Upper lobe of right lung (tissue), 1 donor: ENCODE measurements at regions not wholly inside any gene's neighbourhood (a gene's known extent, or its start where the extent isn't known, plus 50 kb on each side); places are given as distances from the start of the nearest gene placed in this dataset.
A peak's percentile ranks its signal among the peaks of the same experiment; 100 is the strongest.

Experiments used
- ATAC-seq: fragments of 200-7000 bp; cut with Tn5 transposase; one replicate; pipeline ENCODE4 v1.9.1; 2020; ENCODE audit warnings: mild to moderate bottlenecking, moderate library complexity
- DNase-seq: peaks from one replicate; pipeline ENCODE4 v3.0.0-alpha.2; 2020
- H3K27ac ChIP-seq: fragments of 200-600 bp; one replicate; pipeline ENCODE4 v1.8.0; 2022
- H3K27me3 ChIP-seq: fragments of 200-600 bp; one replicate; pipeline ENCODE4 v1.8.0; 2022; ENCODE audit warnings: mild to moderate bottlenecking
- H3K36me3 ChIP-seq: fragments of 200-600 bp; one replicate; pipeline ENCODE4 v1.8.0; 2022
- H3K4me1 ChIP-seq: fragments of 200-600 bp; one replicate; pipeline ENCODE4 v1.8.0; 2022
- H3K4me3 ChIP-seq: fragments of 200-600 bp; one replicate; pipeline ENCODE4 v1.8.0; 2022; ENCODE audit warnings: mild to moderate bottlenecking
- H3K9me3 ChIP-seq: fragments of 200-600 bp; one replicate; pipeline ENCODE4 v1.8.0; 2022
- intact Hi-C: fragments of 100-400 bp; cut with DNase I; formaldehyde crosslinking; loops from one replicate; pipeline ENCODE4 v1.11.0; 2022
- TF ChIP-seq, protein P1 (sequence below): fragments of 200-600 bp; IDR thresholded peaks from one replicate; pipeline ENCODE4 v1.8.0; 2022; ENCODE audit warnings: antibody characterized with exemption
- donor health status: DM: no; HTN: yes; CAD: no; lungs with severe emphysema.

DNA sequence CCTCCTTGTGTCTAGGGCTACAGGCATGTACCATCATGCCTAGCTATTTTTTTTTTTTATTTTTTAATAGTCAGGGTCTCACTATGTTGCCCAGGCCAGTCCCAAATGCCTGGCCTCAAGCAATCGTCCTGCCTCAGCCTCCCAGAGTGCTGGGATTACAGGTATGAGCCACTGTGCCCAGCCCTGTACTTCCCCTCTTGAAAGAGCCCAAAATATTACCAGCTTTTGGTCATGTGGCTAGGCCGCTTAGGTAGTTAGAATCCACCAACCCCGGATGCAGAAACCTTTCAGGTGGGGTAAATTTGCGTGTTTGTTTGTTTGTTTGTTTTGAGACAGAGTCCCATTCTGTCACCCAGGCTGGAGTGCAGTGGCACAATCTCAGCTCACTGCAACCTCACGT lies 132.8 kb upstream of the C2CD4B start:
- DNase-seq (no peak), ATAC-seq (no peak)
- Histone ChIP-seq H3K36me3 (no peaks in the 10 kb centered on the region), H3K9me3 (no peaks in the 10 kb centered on the region), H3K27me3 (no peaks in the 10 kb centered on the region), H3K4me3 (no peak overlapping the region), H3K27ac (no peak overlapping the region), H3K4me1 (no peaks in the 10 kb centered on the region)
- TF ChIP-seq, protein P1, sequence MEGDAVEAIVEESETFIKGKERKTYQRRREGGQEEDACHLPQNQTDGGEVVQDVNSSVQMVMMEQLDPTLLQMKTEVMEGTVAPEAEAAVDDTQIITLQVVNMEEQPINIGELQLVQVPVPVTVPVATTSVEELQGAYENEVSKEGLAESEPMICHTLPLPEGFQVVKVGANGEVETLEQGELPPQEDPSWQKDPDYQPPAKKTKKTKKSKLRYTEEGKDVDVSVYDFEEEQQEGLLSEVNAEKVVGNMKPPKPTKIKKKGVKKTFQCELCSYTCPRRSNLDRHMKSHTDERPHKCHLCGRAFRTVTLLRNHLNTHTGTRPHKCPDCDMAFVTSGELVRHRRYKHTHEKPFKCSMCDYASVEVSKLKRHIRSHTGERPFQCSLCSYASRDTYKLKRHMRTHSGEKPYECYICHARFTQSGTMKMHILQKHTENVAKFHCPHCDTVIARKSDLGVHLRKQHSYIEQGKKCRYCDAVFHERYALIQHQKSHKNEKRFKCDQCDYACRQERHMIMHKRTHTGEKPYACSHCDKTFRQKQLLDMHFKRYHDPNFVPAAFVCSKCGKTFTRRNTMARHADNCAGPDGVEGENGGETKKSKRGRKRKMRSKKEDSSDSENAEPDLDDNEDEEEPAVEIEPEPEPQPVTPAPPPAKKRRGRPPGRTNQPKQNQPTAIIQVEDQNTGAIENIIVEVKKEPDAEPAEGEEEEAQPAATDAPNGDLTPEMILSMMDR, result no peak
- intact Hi-C loops, result no loop called here

DNA sequence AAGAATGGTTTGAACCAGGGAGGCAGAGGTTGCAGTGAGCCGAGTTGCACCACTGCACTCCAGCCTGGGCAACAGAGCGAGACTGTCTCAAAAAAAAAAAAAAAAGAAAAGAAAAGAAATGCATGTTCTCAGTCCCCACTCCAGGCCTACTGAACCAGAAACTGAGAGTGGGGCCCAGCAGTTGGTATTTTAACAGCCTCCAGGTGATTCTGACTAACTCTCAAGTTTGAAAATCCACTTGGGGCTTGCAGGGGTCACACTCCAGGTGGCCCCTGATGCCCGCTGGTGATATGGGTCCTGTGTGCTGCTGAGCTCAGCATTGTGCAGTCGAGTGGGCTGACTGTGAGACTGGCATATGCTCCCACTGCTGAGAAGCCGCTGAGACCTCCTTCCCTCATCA lies 133.7 kb upstream of the C2CD4B start:
- TF ChIP-seq, protein P1, result no peak
- H3K27me3 ChIP-seq, result no peaks in the 10 kb centered on the region
- no peak overlapping the region for H3K27ac ChIP-seq
- ATAC-seq (no peak), DNase-seq (no peak)
- no peaks in the 10 kb centered on the region for H3K9me3 ChIP-seq
- intact Hi-C loops, result no loop called here
- no peaks in the 10 kb centered on the region for H3K4me1 ChIP-seq
- no peak overlapping the region for H3K4me3 ChIP-seq
- no peaks in the 10 kb centered on the region for H3K36me3 ChIP-seq

DNA sequence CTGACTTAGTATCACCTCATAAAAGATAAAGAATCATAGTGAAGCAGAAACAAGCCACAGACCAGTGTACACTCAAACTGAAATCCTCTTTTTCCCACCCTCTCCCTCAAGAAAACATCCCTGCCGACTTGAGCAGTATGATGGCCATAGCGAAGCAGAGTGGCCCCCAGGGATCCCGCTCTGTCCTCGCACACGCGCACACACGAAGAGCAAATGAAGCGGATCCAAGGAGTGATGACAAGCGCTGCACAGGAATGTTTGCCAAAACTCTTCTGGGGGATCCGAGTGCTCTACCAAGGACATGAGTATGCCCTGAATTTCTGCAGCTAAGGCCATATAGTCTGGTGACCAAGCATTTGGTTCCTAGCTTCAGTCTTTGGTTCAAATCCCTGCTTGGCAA lies 134.5 kb upstream of the C2CD4B start:
- no peaks in the 10 kb centered on the region for H3K4me1 ChIP-seq
- TF ChIP-seq, protein P1, result no peak
- no peak overlapping the region for H3K4me3 ChIP-seq
- ATAC-seq (no peak), DNase-seq (no peak)
- H3K36me3 ChIP-seq, result no peaks in the 10 kb centered on the region
- H3K27me3 ChIP-seq, result no peaks in the 10 kb centered on the region
- H3K9me3 ChIP-seq, result no peaks in the 10 kb centered on the region
- H3K27ac ChIP-seq, result no peak overlapping the region
- intact Hi-C loops, result no loop called here

DNA sequence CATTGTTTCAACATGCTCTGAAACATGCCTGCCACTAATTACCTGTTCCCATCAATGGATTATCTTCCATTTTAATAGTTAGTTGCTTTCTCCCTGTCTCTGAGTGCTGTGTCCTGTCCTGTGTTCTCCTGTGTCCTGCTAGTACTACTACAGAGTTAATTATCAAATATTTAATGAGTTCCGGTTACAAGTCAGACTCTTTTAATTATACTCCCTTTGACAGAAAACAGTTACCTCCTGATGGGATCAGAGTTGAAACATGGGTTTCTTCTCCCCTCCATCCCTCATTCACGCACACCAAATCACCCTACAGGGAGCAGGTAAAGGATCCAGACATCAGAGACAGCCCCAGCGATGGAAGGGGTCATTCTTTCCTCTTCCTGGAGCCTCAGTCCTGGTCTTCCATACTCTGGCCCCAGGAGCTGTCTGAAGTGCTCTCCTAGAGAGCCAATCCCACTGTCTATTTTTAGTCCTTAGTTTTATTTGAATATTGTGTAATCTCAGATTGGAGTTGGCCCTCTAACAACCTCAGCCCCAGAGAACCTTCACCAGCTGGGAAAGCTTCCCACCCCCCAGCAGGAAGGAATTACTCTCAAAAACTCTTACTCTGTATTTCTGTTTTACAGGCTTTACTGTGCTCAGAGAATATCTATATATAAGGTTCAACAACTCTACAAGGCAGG lies 137.0 kb upstream of the C2CD4B start:
- H3K27me3 ChIP-seq, result no peaks in the 10 kb centered on the region
- H3K4me3 ChIP-seq, result no peak overlapping the region
- no peaks in the 10 kb centered on the region for H3K9me3 ChIP-seq
- TF ChIP-seq, protein P1, result no peak
- DNase-seq (no peak), ATAC-seq (peak; percentile 75)
- H3K36me3 ChIP-seq, result no peaks in the 10 kb centered on the region
- H3K27ac ChIP-seq, result no peak overlapping the region
- intact Hi-C loops, result no loop called here
- no peaks in the 10 kb centered on the region for H3K4me1 ChIP-seq

DNA sequence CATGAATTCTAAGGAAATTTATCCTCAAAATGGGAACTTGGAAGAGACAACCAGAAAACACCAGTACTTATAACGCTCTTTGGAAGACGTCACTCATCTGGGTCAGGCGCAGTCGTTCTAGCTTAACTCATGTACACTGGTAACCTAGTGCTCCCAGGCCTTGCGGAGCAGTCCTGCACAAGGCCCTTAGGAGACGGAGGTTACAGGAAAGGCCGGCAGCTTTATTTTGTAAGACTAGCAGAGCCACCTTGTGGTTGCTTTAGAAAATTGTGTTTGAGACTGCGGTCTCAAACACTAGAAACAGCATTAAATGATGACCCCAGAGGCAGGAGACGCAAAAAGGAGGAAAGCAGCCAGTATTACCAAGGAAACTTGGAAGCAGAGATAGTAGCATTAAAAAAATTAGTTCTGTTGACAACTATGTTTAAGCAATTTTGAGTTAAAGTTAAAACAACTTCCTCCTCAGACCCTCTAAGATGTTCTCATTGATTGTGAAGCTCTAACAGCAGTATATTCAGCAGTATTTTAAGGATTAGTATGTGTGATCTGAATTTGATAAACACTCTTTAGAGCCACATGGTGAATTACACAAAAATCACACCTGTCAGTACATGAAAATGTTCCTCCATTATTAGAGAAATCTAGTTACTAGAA lies 141.9 kb upstream of the C2CD4B start:
- ATAC-seq (peak; percentile 94), DNase-seq (no peak)
- Histone ChIP-seq H3K36me3 (no peaks in the 10 kb centered on the region), H3K27me3 (no peaks in the 10 kb centered on the region), H3K4me1 (no peaks in the 10 kb centered on the region), H3K9me3 (no peaks in the 10 kb centered on the region), H3K4me3 (no peak overlapping the region), H3K27ac (no peak overlapping the region)
- TF ChIP-seq, protein P1, result peak; percentile 66
- intact Hi-C loops, result no loop called here
